GM12878 (cell line): ENCODE measurements at regions not wholly inside any gene's neighbourhood (a gene's known extent, or its start where the extent isn't known, plus 50 kb on each side); places are given as distances from the start of the nearest gene placed in this dataset.

ENCODE experiments used
- ATAC-seq: fragments of 200-7000 bp; cut with Tn5 transposase; 3 replicates; pipeline ENCODE4 v1.9.1; 2020; ENCODE audit warnings: mild to moderate bottlenecking, moderate library complexity
- BruUV-seq: library from RNA; stranded (reverse); fragments of 400-500 nt; replicated peaks from 2 replicates; lab custom pipeline; 2021; lab: Mats Ljungman, UMichigan
- CTCF ChIA-PET: fragments of 300-600 bp; sonication (Branson Sonifier 250); formaldehyde crosslinking; extraction: SDS; loops from one replicate; lab custom pipeline; 2021; ENCODE audit warnings: inconsistent platforms; lab: Yijun Ruan, JAX
- POLR2A ChIA-PET: fragments of 350-600 bp; formaldehyde crosslinking; extraction: SDS; loops from one replicate; lab custom pipeline; 2021; ENCODE audit warnings: inconsistent platforms; lab: Charles Lee
- RAD21 ChIA-PET: fragments of 300-600 bp; sonication (Branson Sonifier 250); formaldehyde crosslinking; loops from one replicate; lab custom pipeline; 2023; ENCODE audit warnings: antibody characterized with exemption; ENCODE audit not compliant: unreplicated experiment; lab: Charles Lee
- SMC1A ChIA-PET: fragments of 300-600 bp; sonication (Branson Sonifier 250); formaldehyde crosslinking; loops from one replicate; lab custom pipeline; 2023; ENCODE audit not compliant: unreplicated experiment, uncharacterized antibody; lab: Charles Lee
- DNase-seq: peaks from one replicate; pipeline ENCODE4 v3.0.0-alpha.2; 2011; ENCODE audit warnings: low read depth, low spot score
- FAIRE-seq: peaks from 3 replicates; lab custom pipeline; 2011; peaks lifted over from hg19 to GRCh38; lab: Jason Lieb, UNC
- H2AFZ ChIP-seq: 2 replicates; pipeline ENCODE4 v1.6.0; 2011; ENCODE audit warnings: low read depth, low read length, control low read depth; ENCODE audit not compliant: control insufficient read depth
- H3K27ac ChIP-seq: 2 replicates; pipeline ENCODE4 v1.5.1; 2011; ENCODE audit warnings: control low read depth; ENCODE audit not compliant: control insufficient read depth, insufficient read depth
- H3K27me3 ChIP-seq, 2 experiments: replicated peaks in 1 of 2; 2 replicates each; pipeline versions ENCODE4 v1.6.0 to v1.6.1; 2011; ENCODE audit warnings: low read length in 1 of 2; ENCODE audit not compliant: control insufficient read depth in 2 of 2, insufficient read depth in 2 of 2
- H3K36me3 ChIP-seq, 2 experiments: 2 replicates each; pipeline ENCODE4 v1.5.1; 2011; ENCODE audit warnings: low read length in 1 of 2; ENCODE audit not compliant: control insufficient read depth in 2 of 2, insufficient read depth in 2 of 2
- H3K4me1 ChIP-seq: 2 replicates; pipeline ENCODE4 v1.6.1; 2011; ENCODE audit warnings: mild to moderate bottlenecking, low read length, moderate library complexity, mixed read lengths; ENCODE audit not compliant: control insufficient read depth, insufficient read depth
- H3K4me2 ChIP-seq: 2 replicates; pipeline ENCODE4 v1.6.0; 2011; ENCODE audit warnings: control low read depth; ENCODE audit not compliant: control insufficient read depth, insufficient read depth
- H3K4me3 ChIP-seq: fragments of 200-600 bp; sonication (generic); 2 replicates; pipeline ENCODE4 v1.5.1; 2016
- H3K79me2 ChIP-seq: 2 replicates; pipeline ENCODE4 v1.6.0; 2011; ENCODE audit warnings: low read length; ENCODE audit not compliant: control insufficient read depth, insufficient read depth
- H3K9ac ChIP-seq: 2 replicates; pipeline ENCODE4 v1.8.0; 2011; ENCODE audit warnings: low read length, control low read depth, mixed read lengths; ENCODE audit not compliant: control insufficient read depth, insufficient read depth
- H3K9me3 ChIP-seq: replicated peaks from 3 replicates; pipeline ENCODE4 v1.5.1; 2011; ENCODE audit warnings: mild to moderate bottlenecking, low read length; ENCODE audit not compliant: control insufficient read depth, insufficient read depth
- H4K20me1 ChIP-seq: 2 replicates; pipeline ENCODE4 v1.6.0; 2011; ENCODE audit not compliant: control insufficient read depth, insufficient read depth
- BACH1 ChIP-seq: fragments of 450-650 bp; IDR thresholded peaks from 2 replicates; pipeline ENCODE4 v1.6.1; 2017; ENCODE audit warnings: mild to moderate bottlenecking, borderline replicate concordance
- BMI1 ChIP-seq: fragments of 450-650 bp; IDR thresholded peaks from 2 replicates; pipeline ENCODE4 v1.6.1; 2016; ENCODE audit warnings: mild to moderate bottlenecking, moderate library complexity, borderline replicate concordance
- DPF2 ChIP-seq: fragments of 450-650 bp; IDR thresholded peaks from 2 replicates; pipeline ENCODE4 v1.6.1; 2017; ENCODE audit warnings: mild to moderate bottlenecking
- EP300 ChIP-seq, 2 experiments: fragments of 150-350 bp in 1 of 2; IDR thresholded peaks; 2 replicates each; pipeline ENCODE4 v1.6.1; 2011 to 2012; ENCODE audit warnings: low read depth in 2 of 2, low read length in 2 of 2, borderline replicate concordance in 1 of 2, improper control_type of control experiment in 1 of 2, inconsistent platforms in 1 of 2; ENCODE audit not compliant: control insufficient read depth in 1 of 2
- GABPA ChIP-seq: IDR thresholded peaks from 2 replicates; pipeline ENCODE4 v1.6.1; 2014; ENCODE audit warnings: antibody characterized with exemption, low read depth, mild to moderate bottlenecking, inconsistent platforms
- IRF4 ChIP-seq: IDR thresholded peaks from 2 replicates; pipeline ENCODE4 v1.6.1; 2011; ENCODE audit warnings: low read depth, low read length
- KAT2A ChIP-seq: conservative IDR thresholded peaks from 2 replicates; pipeline ENCODE4 v1.6.1; 2011; ENCODE audit warnings: low read depth, low read length; ENCODE audit not compliant: control insufficient read depth
- LARP7 ChIP-seq: fragments of 450-650 bp; IDR thresholded peaks from 2 replicates; pipeline ENCODE4 v1.6.1; 2017; ENCODE audit warnings: mild to moderate bottlenecking
- MEF2A ChIP-seq: IDR thresholded peaks from 2 replicates; pipeline ENCODE4 v1.6.1; 2011; ENCODE audit warnings: low read depth, mild to moderate bottlenecking, low read length, moderate library complexity; ENCODE audit not compliant: insufficient read depth
- MTA3 ChIP-seq: IDR thresholded peaks from 2 replicates; pipeline ENCODE4 v1.6.1; 2012; ENCODE audit warnings: low read length, inconsistent platforms, borderline replicate concordance
- NR2C1 ChIP-seq: fragments of 450-650 bp; IDR thresholded peaks from 2 replicates; pipeline ENCODE4 v1.6.1; 2017; ENCODE audit warnings: antibody characterized with exemption, mild to moderate bottlenecking, moderate library complexity
- POLR2A ChIP-seq: IDR thresholded peaks from 2 replicates; pipeline ENCODE4 v1.6.1; 2011; ENCODE audit warnings: low read depth, mild to moderate bottlenecking, low read length
- RB1 ChIP-seq: fragments of 450-650 bp; formaldehyde crosslinking; IDR thresholded peaks from 2 replicates; pipeline ENCODE4 v1.6.1; 2017; ENCODE audit warnings: mild to moderate bottlenecking, borderline replicate concordance
- RBBP5 ChIP-seq: fragments of 200-600 bp; sonication (generic); conservative IDR thresholded peaks from 2 replicates; pipeline ENCODE4 v1.6.1; 2016
- SIN3A ChIP-seq: IDR thresholded peaks from 2 replicates; pipeline ENCODE4 v1.6.1; 2012; ENCODE audit warnings: low read depth, low read length, improper control_type of control experiment
- ZZZ3 ChIP-seq: IDR thresholded peaks from 2 replicates; pipeline ENCODE4 v1.6.1; 2011; ENCODE audit warnings: low read depth; ENCODE audit not compliant: control insufficient read depth, insufficient read length
- WGBS: methylation state at CpG from one replicate; pipeline ENCODE4 v1.1.6; 2016; ENCODE audit warnings: low lambda C conversion rate; ENCODE audit not compliant: insufficient replicate concordance, insufficient coverage; ENCODE audit errors: missing lambda C conversion rate; 5-methylcytosine and 5-hydroxymethylcytosine counted together
- in situ Hi-C: fragments of 300-500 bp; cut with MboI; formaldehyde crosslinking; loops from 9 replicates; pipeline ENCODE4 v1.14.3; 2018; ENCODE audit warnings: mixed read lengths
- intact Hi-C: fragments of 100-400 bp; cut with micrococcal nuclease; formaldehyde crosslinking; loops from one replicate; pipeline ENCODE4 v1.14.2; 2022; ENCODE audit not compliant: unreplicated experiment

DNA sequence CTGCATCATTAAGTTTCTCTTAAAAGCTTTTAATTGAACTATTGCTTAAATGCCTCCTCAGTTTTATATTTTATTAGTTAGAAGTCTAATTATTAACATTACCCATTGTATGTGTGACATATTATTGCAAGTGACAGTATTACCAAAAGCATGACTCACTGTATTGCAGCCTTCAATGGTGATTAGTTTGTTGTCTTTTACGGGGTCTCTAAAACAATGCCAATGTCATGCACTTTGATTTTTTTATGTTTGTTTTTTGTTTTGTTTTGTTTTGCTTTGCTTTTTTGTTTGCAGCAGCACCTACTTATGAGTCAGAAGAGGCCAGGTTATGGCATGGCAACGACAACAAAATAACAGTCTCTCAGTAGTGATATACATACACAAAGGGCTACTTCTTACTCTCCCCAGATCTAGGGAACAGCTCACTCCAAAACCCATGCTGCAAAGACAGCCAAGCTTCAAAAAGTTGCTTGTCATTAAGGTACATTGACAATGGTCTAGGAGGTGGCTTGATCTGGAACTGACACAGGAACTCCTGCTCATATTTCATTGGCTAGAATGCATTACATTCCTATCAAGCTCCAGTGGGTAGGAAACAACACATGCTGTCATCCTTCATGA lies 293.7 kb upstream of the POM121L12 start:
- POLR2A ChIA-PET, result interaction anchor here (0.6 to 0.7 kb wide), 2 partner anchors 14 to 40 kb away, joined by 4 read pairs; no protein-coding TSS in a partner anchor
- ATAC-seq (no peak), FAIRE-seq (no peak), DNase-seq (no peak)
- Histone ChIP-seq H3K4me3 (no peak overlapping the region), H3K36me3 (no peaks in the 10 kb centered on the region), H3K9ac (no peak overlapping the region), H3K27me3 (no peaks in the 10 kb centered on the region), H3K4me1 (no peaks in the 10 kb centered on the region), H2AFZ (no peak overlapping the region), H3K27ac (no peak overlapping the region), H3K9me3 (no peaks in the 10 kb centered on the region), H4K20me1 (no peaks in the 10 kb centered on the region), H3K79me2 (no peaks in the 10 kb centered on the region), H3K4me2 (no peak overlapping the region)
- 11% methylated on average over 2 of the region's 2 CpGs for WGBS
- RAD21 ChIA-PET, result no interaction called here
- CTCF ChIA-PET, result interaction anchor here (0.7 kb wide), 1 partner anchor 125 kb away, joined by 4 read pairs; no protein-coding TSS in a partner anchor
- TF ChIP-seq LARP7 (no peak), RB1 (no peak), RBBP5 (no peak)
- SMC1A ChIA-PET, result no interaction called here
- no TSS peak for BruUV-seq
- intact Hi-C loops, result no loop called here
- in situ Hi-C loops, result no loop called here

DNA sequence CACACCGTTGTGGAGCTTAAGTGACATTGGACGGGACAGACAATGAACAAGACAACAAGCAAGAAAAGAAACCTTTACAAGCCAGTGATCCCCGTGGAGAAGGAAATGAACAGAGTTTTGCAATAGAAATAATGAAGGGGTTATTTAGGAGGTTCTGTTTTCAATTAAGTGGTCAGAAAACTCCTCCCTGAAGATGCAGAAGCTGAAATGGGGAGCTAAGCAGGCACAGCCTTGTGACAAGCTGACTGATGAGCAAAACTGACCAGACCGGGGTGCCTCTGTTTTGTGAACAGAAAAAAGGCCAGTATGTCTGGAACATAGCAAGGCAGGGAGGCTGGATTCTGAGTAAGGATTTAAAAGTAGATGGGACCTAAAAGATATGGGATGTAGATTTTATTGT lies 299.8 kb upstream of the POM121L12 start:
- Histone ChIP-seq H3K79me2 (no peaks in the 10 kb centered on the region), H3K27me3 (no peaks in the 10 kb centered on the region), H2AFZ (no peak overlapping the region), H3K27ac (no peak overlapping the region), H3K36me3 (no peaks in the 10 kb centered on the region), H4K20me1 (no peaks in the 10 kb centered on the region), H3K9me3 (no peaks in the 10 kb centered on the region), H3K4me1 (no peaks in the 10 kb centered on the region), H3K4me2 (no peak overlapping the region), H3K4me3 (no peak overlapping the region), H3K9ac (no peak overlapping the region)
- ChIA-PET RAD21 (no interaction called here), SMC1A (no interaction called here), CTCF (no interaction called here), POLR2A (no interaction called here)
- 4% methylated on average over 4 of the region's 4 CpGs for WGBS
- no peak for DNase-seq
- in situ Hi-C loops, result no loop called here
- peak; percentile 23 for FAIRE-seq
- no peak for TF ChIP-seq EP300 (IDR thresholded peaks at IDR 0.05; ENCODE audit: borderline replicate concordance in 1 of 2, control insufficient read depth in 1 of 2, low read depth in 2 of 2, low read length in 2 of 2)
- TF ChIP-seq DPF2, result no peak
- no peak for TF ChIP-seq BACH1
- TF ChIP-seq SIN3A, result no peak
- no peak for TF ChIP-seq IRF4
- TF ChIP-seq MTA3, result no peak
- no peak for TF ChIP-seq ZZZ3
- TF ChIP-seq KAT2A, result no peak
- no peak for TF ChIP-seq POLR2A
- TF ChIP-seq MEF2A, result no peak
- TF ChIP-seq BMI1, result no peak
- no peak for TF ChIP-seq NR2C1
- no peak for TF ChIP-seq GABPA
- no peak for ATAC-seq
- no TSS peak for BruUV-seq
- intact Hi-C loops, result no loop called here
